RWPE1 (cell line): ENCODE measurements at regions not wholly inside any gene's neighbourhood (a gene's known extent, or its start where the extent isn't known, plus 50 kb on each side); places are given as distances from the start of the nearest gene placed in this dataset.

Experiments
- CTCF ChIA-PET: fragments of 350-600 bp; sonication (Branson Sonifier 250); formaldehyde crosslinking; extraction: SDS; loops from one replicate; lab custom pipeline; 2021; lab: Yijun Ruan, JAX
- POLR2A ChIA-PET: fragments of 400-600 bp; formaldehyde crosslinking; extraction: SDS; loops from one replicate; lab custom pipeline; 2020; ENCODE audit warnings: antibody characterized with exemption; ENCODE audit not compliant: low non-redundant PET; lab: Yijun Ruan, JAX
- DNase-seq: peaks from one replicate; pipeline ENCODE4 v3.0.0; 2012; ENCODE audit warnings: low spot score
- H3K27ac ChIP-seq: fragments of 450-650 bp; 2 replicates; pipeline ENCODE4 v1.5.1; 2017
- CTCF ChIP-seq: fragments of 450-650 bp; conservative IDR thresholded peaks from 2 replicates; pipeline ENCODE4 v1.5.1; 2017; ENCODE audit warnings: low read depth, mild to moderate bottlenecking

- POLR2A ChIA-PET = no interaction called here
- no peak for TF ChIP-seq CTCF
- CTCF ChIA-PET = no interaction called here
- no peak for DNase-seq
- no peak overlapping the region for H3K27ac ChIP-seq
These were observed 73.2 kb upstream of the C1QTNF7 start for GRCh38 chr4:15354371-15355297.

GRCh38 chr4:15361529-15361928, 66.3 kb upstream of the C1QTNF7 start:
- no peak overlapping the region for H3K27ac ChIP-seq
- DNase-seq = no peak

GRCh38 chr4:15362541-15362940, 65.3 kb upstream of the C1QTNF7 start:
- ChIA-PET CTCF (interaction anchor here (0.6 kb wide), 1 partner anchor 125 kb away, joined by 3 read pairs; no protein-coding TSS in a partner anchor), POLR2A (no interaction called here)
- no peak overlapping the region for H3K27ac ChIP-seq
- no peak for DNase-seq
- TF ChIP-seq CTCF = no peak

More at GRCh38 chr4:15361529-15361928, 66.3 kb upstream of the C1QTNF7 start:
- POLR2A ChIA-PET = no interaction called here
- no peak for TF ChIP-seq CTCF
- CTCF ChIA-PET = no interaction called here

- ChIA-PET CTCF (no interaction called here), POLR2A (no interaction called here)
These were observed 63.6 kb upstream of the C1QTNF7 start for GRCh38 chr4:15364183-15364582.

GRCh38 chr4:15365641-15366040, 62.2 kb upstream of the C1QTNF7 start:
- CTCF ChIA-PET = no interaction called here
- POLR2A ChIA-PET = no interaction called here
- H3K27ac ChIP-seq = no peak overlapping the region

More at GRCh38 chr4:15364183-15364582, 63.6 kb upstream of the C1QTNF7 start:
- no peak overlapping the region for H3K27ac ChIP-seq
- TF ChIP-seq CTCF = no peak
- DNase-seq = no peak

GRCh38 chr4:15366721-15367120, 61.1 kb upstream of the C1QTNF7 start:
- H3K27ac ChIP-seq = no peak overlapping the region
- no peak for TF ChIP-seq CTCF
- ChIA-PET POLR2A (no interaction called here), CTCF (no interaction called here)
- no peak for DNase-seq

More at GRCh38 chr4:15365641-15366040, 62.2 kb upstream of the C1QTNF7 start:
- no peak for DNase-seq
- no peak for TF ChIP-seq CTCF
